Activated B cell treated with CpG ODN at 0.5 μM for 24 hours (primary cell): ENCODE measurements at regions not wholly inside any gene's neighbourhood (a gene's known extent, or its start where the extent isn't known, plus 50 kb on each side); places are given as distances from the start of the nearest gene placed in this dataset.
"Not testable (repeated sequence)": the region's sequence is repeated elsewhere in the genome, so short reads cannot be mapped to it uniquely, and the experiment has no call there.

Experiments
- ATAC-seq: fragments of 200-7000 bp; cut with Tn5 transposase; one replicate; pipeline ENCODE4 v1.10.0; 2021; ENCODE audit warnings: low read depth, mild to moderate bottlenecking, moderate library complexity
- CTCF ChIA-PET: fragments of 350-600 bp; sonication (Branson Sonifier 250); formaldehyde crosslinking; loops from one replicate; lab custom pipeline; 2021; ENCODE audit warnings: antibody characterized with exemption; lab: Charles Lee
- POLR2A ChIA-PET: fragments of 350-600 bp; sonication (Branson Sonifier 250); formaldehyde crosslinking; loops from one replicate; lab custom pipeline; 2021; ENCODE audit warnings: antibody characterized with exemption; lab: Charles Lee
- DNase-seq: peaks from one replicate; pipeline ENCODE4 v3.0.0; 2022
- H3K27ac Mint-ChIP-seq: one replicate; pipeline ENCODE4 v1.8.0; 2020; ENCODE audit warnings: mixed read lengths
- H3K27me3 Mint-ChIP-seq: one replicate; pipeline ENCODE4 v1.8.0; 2021; ENCODE audit warnings: mixed read lengths
- H3K36me3 Mint-ChIP-seq: one replicate; pipeline ENCODE4 v1.8.0; 2021; ENCODE audit warnings: low read depth, mixed read lengths
- H3K4me1 Mint-ChIP-seq: one replicate; pipeline ENCODE4 v1.8.0; 2021; ENCODE audit warnings: mixed read lengths
- H3K4me3 Mint-ChIP-seq: one replicate; pipeline ENCODE4 v1.8.0; 2020; ENCODE audit warnings: mild to moderate bottlenecking, mixed read lengths
- H3K9me3 Mint-ChIP-seq: one replicate; pipeline ENCODE4 v1.8.0; 2020; ENCODE audit warnings: mixed read lengths
- intact Hi-C: fragments of 100-400 bp; cut with micrococcal nuclease; formaldehyde crosslinking; loops from one replicate; pipeline ENCODE4 v1.15.1; 2024
- TF ChIP-seq, protein P1 (sequence below): fragments of 200-600 bp; IDR thresholded peaks from one replicate; pipeline ENCODE4 v1.8.0; 2022; ENCODE audit warnings: antibody characterized with exemption, mild to moderate bottlenecking

DNA sequence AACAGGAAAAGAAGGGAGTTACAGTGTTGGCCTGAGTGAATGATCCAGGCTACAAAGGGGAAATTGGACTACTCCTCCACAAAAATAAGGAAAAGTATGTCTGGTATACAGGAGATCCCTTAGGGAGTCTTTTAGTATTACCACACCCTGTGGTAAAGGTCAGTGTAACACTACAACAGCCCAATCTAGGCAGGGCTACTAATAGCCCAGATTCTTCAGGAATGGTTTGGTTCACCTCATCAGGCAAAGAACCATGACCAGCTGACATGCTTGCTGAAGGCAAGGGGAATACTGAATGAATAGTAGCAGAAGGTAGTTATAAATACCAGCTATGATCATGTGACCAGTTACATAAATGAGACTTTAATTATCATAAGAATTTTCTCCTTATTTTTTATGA, 372.6 kb upstream of the ATP11B start:
- Mint-ChIP-seq H3K9me3 (no peaks in the 10 kb centered on the region), H3K4me3 (no peak overlapping the region), H3K27me3 (no peaks in the 10 kb centered on the region), H3K4me1 (no peaks in the 10 kb centered on the region), H3K36me3 (no peaks in the 10 kb centered on the region), H3K27ac (no peak overlapping the region)
- CTCF ChIA-PET = no interaction called here
- POLR2A ChIA-PET = no interaction called here
- TF ChIP-seq, protein P1, sequence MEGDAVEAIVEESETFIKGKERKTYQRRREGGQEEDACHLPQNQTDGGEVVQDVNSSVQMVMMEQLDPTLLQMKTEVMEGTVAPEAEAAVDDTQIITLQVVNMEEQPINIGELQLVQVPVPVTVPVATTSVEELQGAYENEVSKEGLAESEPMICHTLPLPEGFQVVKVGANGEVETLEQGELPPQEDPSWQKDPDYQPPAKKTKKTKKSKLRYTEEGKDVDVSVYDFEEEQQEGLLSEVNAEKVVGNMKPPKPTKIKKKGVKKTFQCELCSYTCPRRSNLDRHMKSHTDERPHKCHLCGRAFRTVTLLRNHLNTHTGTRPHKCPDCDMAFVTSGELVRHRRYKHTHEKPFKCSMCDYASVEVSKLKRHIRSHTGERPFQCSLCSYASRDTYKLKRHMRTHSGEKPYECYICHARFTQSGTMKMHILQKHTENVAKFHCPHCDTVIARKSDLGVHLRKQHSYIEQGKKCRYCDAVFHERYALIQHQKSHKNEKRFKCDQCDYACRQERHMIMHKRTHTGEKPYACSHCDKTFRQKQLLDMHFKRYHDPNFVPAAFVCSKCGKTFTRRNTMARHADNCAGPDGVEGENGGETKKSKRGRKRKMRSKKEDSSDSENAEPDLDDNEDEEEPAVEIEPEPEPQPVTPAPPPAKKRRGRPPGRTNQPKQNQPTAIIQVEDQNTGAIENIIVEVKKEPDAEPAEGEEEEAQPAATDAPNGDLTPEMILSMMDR = no peak
- no peak for DNase-seq
- intact Hi-C loops = no loop called here
- no peak for ATAC-seq

DNA sequence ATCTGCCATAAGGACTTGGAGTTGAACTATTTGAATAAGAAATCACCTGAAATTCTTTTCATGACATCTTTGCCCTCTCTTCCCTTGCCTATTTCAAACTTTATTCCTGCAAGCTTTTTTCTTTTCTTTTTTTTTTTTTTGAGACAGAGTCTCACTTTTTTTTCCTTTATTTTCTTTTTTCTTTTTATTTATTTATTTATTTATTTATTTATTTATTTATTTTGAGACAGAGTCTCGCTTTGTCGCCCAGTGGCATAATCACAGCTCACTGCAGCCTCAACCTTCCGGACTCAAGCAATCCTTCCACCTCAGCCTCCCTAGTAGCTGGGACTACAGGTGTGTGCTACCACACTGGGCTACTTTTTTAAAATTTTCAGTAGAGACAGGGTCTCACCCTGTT, 369.3 kb upstream of the ATP11B start:
- CTCF ChIA-PET = no interaction called here
- ATAC-seq (no peak), DNase-seq (no peak)
- H3K27ac Mint-ChIP-seq = no peak overlapping the region
- POLR2A ChIA-PET = no interaction called here
- H3K9me3 Mint-ChIP-seq = no peaks in the 10 kb centered on the region
- H3K27me3 Mint-ChIP-seq = no peaks in the 10 kb centered on the region
- no peaks in the 10 kb centered on the region for H3K36me3 Mint-ChIP-seq
- no peak overlapping the region for H3K4me3 Mint-ChIP-seq
- TF ChIP-seq, protein P1 = no peak
- intact Hi-C loops = no loop called here
- no peaks in the 10 kb centered on the region for H3K4me1 Mint-ChIP-seq

DNA sequence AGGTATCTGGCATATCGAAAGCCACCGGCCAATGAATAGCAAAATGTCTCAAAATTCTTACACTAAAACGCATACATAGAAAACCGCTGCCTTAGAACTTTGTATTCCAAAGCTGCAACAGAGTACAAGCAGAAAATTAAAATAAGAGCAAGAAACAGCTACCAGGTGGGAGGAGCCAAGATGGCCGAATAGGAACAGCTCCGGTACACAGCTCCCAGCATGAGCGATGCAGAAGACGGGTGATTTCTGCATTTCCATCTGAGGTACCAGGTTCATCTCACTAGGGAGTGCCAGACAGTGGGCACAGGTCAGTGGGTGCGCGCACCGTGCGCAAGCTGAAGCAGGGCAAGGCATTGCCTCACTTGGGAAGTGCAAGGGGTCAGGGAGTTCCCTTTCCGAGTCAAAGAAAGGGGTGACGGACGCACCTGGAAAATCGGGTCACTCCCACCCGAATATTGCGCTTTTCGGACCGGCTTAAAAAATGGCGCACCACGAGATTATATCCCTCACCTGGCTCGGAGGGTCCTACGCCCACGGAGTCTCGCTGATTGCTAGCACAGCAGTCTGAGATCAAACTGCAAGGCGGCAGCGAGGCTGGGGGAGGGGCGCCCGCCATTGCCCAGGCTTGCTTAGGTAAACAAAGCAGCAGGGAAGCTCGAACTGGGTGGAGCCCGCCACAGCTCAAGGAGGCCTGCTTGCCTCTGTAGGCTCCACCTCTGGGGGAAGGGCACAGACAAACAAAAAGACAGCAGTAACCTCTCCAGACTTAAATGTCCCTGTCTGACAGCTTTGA, 367.2 kb upstream of the ATP11B start:
- POLR2A ChIA-PET, H3K27me3 Mint-ChIP-seq, H3K9me3 Mint-ChIP-seq, H3K4me1 Mint-ChIP-seq, H3K4me3 Mint-ChIP-seq, H3K27ac Mint-ChIP-seq, DNase-seq, intact Hi-C loops, H3K36me3 Mint-ChIP-seq, CTCF ChIA-PET, ATAC-seq: not testable (repeated sequence)

DNA sequence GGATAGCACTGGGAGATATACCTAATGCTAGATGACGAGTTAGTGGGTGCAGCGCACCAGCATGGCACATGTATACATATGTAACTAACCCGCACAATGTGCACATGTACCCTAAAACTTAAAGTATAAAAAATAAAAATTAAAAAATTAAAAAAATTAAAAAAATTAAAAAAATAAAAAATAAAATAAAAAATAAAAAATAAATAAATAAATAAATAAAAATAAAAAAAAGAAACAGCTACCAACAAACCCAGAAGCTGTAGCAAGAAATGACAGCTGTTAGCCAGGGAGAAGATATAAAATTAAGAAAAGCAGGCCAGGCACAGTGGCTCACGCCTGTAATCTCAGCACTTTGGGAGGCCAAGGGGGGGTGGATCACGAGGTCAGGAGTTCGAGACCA, 361.3 kb upstream of the ATP11B start:
- H3K9me3 Mint-ChIP-seq, intact Hi-C loops, H3K4me3 Mint-ChIP-seq, H3K4me1 Mint-ChIP-seq, H3K27me3 Mint-ChIP-seq, H3K27ac Mint-ChIP-seq, POLR2A ChIA-PET, H3K36me3 Mint-ChIP-seq, CTCF ChIA-PET, ATAC-seq, DNase-seq: not testable (repeated sequence)

DNA sequence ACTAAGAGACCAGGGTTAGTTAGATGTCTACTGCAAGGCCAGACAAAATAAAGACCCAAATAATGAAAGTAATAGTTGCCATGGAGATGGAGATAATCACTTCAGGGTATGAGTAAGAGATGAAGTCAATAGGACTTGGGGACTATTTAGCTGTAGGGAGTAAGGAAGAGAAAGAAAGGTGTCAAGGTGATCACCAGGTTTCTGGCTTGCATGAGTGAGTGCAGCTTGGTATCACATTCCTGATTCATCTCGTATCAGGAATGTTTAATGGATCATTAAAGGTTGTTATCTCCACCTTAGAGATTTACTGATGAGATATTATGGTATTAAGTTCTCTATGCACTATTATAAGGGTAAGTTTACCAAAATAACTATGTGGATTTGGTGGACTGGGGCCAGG, 357.4 kb upstream of the ATP11B start:
- Mint-ChIP-seq H3K9me3 (no peaks in the 10 kb centered on the region), H3K4me1 (no peaks in the 10 kb centered on the region), H3K27ac (no peak overlapping the region), H3K4me3 (no peak overlapping the region), H3K27me3 (no peaks in the 10 kb centered on the region), H3K36me3 (no peaks in the 10 kb centered on the region)
- ChIA-PET POLR2A (no interaction called here), CTCF (no interaction called here)
- TF ChIP-seq, protein P1 = no peak
- ATAC-seq (no peak), DNase-seq (no peak)
- intact Hi-C loops = no loop called here

DNA sequence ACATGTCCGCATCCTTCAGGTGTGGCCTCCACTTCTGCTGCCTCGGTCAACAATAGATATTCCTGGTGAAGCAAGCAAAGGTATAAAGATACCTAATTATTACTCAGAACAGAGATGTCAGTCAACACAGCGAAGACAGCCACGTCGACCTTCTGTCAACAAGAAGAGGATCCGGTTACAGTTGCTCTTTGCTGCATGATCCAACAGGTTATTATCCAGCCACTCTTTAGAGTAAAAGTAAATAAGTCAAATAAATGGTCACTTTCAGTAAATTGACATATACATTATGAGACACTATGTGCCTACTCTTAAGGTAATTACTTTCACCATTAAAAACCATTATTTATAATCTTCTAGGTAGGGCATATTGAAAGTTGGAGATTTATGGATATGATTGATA, 356.8 kb upstream of the ATP11B start:
- H3K27ac Mint-ChIP-seq = no peak overlapping the region
- POLR2A ChIA-PET = no interaction called here
- H3K9me3 Mint-ChIP-seq = no peaks in the 10 kb centered on the region
- ATAC-seq (no peak), DNase-seq (no peak)
- no peaks in the 10 kb centered on the region for H3K4me1 Mint-ChIP-seq
- TF ChIP-seq, protein P1 = no peak
- intact Hi-C loops = no loop called here
- no peak overlapping the region for H3K4me3 Mint-ChIP-seq
- H3K36me3 Mint-ChIP-seq = no peaks in the 10 kb centered on the region
- CTCF ChIA-PET = no interaction called here
- no peaks in the 10 kb centered on the region for H3K27me3 Mint-ChIP-seq
